ENCODE measurements at regions not wholly inside any gene's neighbourhood (a gene's known extent, or its start where the extent isn't known, plus 50 kb on each side); places are given as distances from the start of the nearest gene placed in this dataset.

DNA sequence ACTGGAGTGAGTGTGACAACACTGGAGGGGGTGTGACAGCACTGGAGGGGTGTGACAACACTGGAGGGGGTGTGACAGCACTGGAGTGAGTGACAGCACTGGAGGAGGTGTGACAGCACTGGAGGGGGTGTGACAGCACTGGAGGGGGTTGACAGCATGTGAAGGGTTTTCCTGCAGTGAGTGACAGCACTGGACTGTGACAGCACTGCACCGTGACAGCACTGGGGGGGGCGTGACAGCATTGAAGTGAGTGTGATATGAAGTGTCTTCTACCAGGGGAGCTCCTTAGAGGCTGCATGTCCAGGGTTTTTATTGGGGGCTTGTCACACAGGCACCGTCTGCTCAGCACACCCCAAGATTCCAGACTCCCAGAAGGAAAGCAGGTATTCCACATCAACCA lies 274.8 kb downstream of the TEX29 start (continued):
- TF ChIP-seq NANOG (IDR thresholded peaks at IDR 0.05; ENCODE audit: borderline replicate concordance) (no peak), ZNF331 (CRISPR knock-in tag; IDR thresholded peaks at IDR 0.05; ENCODE audit: low read depth) (no peak), POLR2AphosphoS5 (IDR thresholded peaks at IDR 0.05; ENCODE audit: low read depth) (no peak), ZNF462 (CRISPR knock-in tag; IDR thresholded peaks at IDR 0.05) (no peak)

- Mint-ChIP-seq H3K27me3 (ENCODE audit: insufficient read depth, low read depth, poor library complexity) (peaks cover 11% of the 10 kb centered on the region), H3K27ac (no peak overlapping the region), H3K9me3 (peaks cover 23% of the 10 kb centered on the region), H3K36me3 (ENCODE audit: low read depth) (peaks cover 12% of the 10 kb centered on the region; the same call in 2 of the 3 replicates), H3K4me3 (no peak overlapping the region), H3K4me1 (peaks cover 30% of the 10 kb centered on the region)
- H3F3A ChIP-seq (replicated peaks; ENCODE audit: low read depth): no peaks in the 10 kb centered on the region
- H3K79me2 ChIP-seq (replicated peaks; ENCODE audit: insufficient read depth): no peaks in the 10 kb centered on the region
- no peaks in the 10 kb centered on the region for H4K20me1 ChIP-seq (replicated peaks; ENCODE audit: insufficient read depth)
- no peak for TF ChIP-seq POLR2AphosphoS5 (IDR thresholded peaks at IDR 0.05; ENCODE audit: low read depth)
- TF ChIP-seq ZNF462 (CRISPR knock-in tag; IDR thresholded peaks at IDR 0.05): no peak
- no peak for TF ChIP-seq CREB1 (CRISPR knock-in tag; IDR thresholded peaks at IDR 0.05; ENCODE audit: low read depth)
- TF ChIP-seq, protein P1, sequence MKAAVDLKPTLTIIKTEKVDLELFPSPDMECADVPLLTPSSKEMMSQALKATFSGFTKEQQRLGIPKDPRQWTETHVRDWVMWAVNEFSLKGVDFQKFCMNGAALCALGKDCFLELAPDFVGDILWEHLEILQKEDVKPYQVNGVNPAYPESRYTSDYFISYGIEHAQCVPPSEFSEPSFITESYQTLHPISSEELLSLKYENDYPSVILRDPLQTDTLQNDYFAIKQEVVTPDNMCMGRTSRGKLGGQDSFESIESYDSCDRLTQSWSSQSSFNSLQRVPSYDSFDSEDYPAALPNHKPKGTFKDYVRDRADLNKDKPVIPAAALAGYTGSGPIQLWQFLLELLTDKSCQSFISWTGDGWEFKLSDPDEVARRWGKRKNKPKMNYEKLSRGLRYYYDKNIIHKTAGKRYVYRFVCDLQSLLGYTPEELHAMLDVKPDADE (IDR thresholded peaks at IDR 0.05): no peak
- no peaks in the 10 kb centered on the region for H3K36me3 ChIP-seq (ENCODE audit: insufficient read depth)
- H3K4me3 ChIP-seq: no peak overlapping the region
- ATAC-seq (no peak), DNase-seq (ENCODE audit: low spot score) (no peak)
- peaks cover 4% of the 10 kb centered on the region; the same call in 1 of the 2 replicates for H3K9me2 ChIP-seq (ENCODE audit: insufficient read depth)
- peaks cover 19% of the 10 kb centered on the region for H3K4me1 ChIP-seq (ENCODE audit: insufficient read depth)
- no peaks in the 10 kb centered on the region for H3K27me3 ChIP-seq (ENCODE audit: insufficient read depth)
- H3K27ac ChIP-seq (ENCODE audit: low read depth): no peak overlapping the region
- H3K4me2 ChIP-seq: no peak overlapping the region
- no peak overlapping the region for H2AFZ ChIP-seq
Measured at GRCh38 chr13:111595791-111596190, 275.3 kb downstream of the TEX29 start.

All from GM23338 (cell line).